GM23248 (cell line): ENCODE measurements at regions not wholly inside any gene's neighbourhood (a gene's known extent, or its start where the extent isn't known, plus 50 kb on each side); places are given as distances from the start of the nearest gene placed in this dataset.

Experiments
- EZH2 ChIP-seq: fragments of 200-600 bp; sonication (generic); IDR thresholded peaks from 2 replicates; pipeline ENCODE4 v1.6.1; 2018; ENCODE audit warnings: antibody characterized with exemption, mild to moderate bottlenecking; ENCODE audit not compliant: insufficient read depth, poor library complexity, severe bottlenecking
- EZH2phosphoT487 ChIP-seq: fragments of 200-600 bp; sonication (generic); IDR thresholded peaks from 2 replicates; pipeline ENCODE4 v1.6.1; 2018; ENCODE audit warnings: antibody characterized with exemption, moderate library complexity, mild to moderate bottlenecking, low read depth; ENCODE audit not compliant: insufficient read depth

- TF ChIP-seq EZH2 (no peak), EZH2phosphoT487 (no peak)
These were observed 105.3 kb upstream of the CHMP2B start for GRCh38 chr3:87121856-87122255.
